AG20443 (cell line): ENCODE measurements at regions not wholly inside any gene's neighbourhood (a gene's known extent, or its start where the extent isn't known, plus 50 kb on each side); places are given as distances from the start of the nearest gene placed in this dataset.
A peak's percentile ranks its signal among the peaks of the same experiment; 100 is the strongest.
"Not testable (repeated sequence)": the region's sequence is repeated elsewhere in the genome, so short reads cannot be mapped to it uniquely, and the experiment has no call there.

Experiments used
- DNase-seq: peaks from one replicate; pipeline ENCODE4 v3.0.0; 2012; ENCODE audit warnings: low spot score, mixed read lengths

DNA sequence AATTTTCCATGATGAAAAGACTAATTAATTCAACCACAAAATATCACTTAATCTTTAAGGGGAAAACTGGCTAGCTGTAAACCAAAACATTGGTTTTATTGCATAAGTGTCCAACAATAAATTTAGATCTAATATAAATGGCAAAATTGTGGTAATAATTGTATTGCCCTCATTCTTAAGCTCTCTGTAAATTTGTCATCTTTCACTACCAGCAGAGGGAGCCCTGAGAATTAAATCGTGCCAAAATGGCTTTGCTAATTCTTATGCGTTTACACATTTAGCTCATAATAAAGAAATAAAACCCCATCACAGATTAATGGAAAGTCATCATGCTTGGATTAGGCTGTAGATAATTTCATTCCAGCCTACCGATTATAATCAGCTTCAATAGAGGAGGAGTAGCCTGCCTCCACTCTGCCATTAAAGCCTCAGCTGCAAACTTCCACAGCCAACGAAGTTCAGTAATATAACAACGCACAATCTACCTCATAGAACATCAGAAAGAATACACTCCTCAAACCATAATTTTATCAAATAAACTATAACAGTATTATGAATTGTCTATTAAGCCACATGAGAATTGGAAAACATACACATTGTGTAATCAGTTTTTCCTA, 70.0 kb upstream of the ATP5MC3 start:
- peak; percentile 39 for DNase-seq

GRCh38 chr2:175247159-175247558, 65.6 kb upstream of the ATP5MC3 start:
- no peak for DNase-seq

DNA sequence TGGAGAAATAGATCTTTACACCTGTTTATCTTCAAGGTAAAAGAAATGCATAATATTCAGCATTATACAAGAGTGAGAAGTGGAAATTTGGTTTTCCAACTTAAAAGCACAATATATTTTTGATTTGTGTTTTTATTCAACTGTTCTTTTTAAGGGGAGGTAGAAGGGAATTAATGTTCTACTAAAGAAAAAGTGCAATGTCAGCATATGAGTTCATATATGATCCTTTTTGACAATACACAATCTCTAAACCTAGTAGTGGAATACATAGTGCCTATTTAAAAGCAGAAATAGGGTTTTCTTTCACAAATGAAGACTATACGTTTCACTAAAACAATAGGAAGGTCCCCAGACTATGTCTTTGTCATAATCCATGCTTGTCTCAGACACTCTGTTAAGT, 63.2 kb upstream of the ATP5MC3 start:
- DNase-seq: no peak

DNA sequence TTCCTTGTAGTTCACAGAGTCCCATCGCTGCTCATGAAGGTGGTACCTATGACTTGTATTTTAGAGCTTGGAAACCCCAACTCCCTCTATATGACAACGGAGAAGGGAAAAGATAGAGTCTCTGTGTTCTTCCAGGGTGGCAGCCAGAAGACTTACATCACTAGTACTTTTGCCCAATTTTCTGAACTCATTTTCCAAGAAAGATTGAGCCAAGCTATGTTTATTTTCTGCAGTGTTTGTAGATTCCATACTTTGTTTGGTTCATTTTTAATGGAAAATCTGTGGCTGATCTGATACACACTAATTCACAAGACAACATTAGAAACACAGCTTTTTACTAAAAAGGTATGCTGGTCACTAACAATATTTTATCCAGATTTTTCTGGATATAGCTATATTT, 60.2 kb upstream of the ATP5MC3 start:
- DNase-seq: no peak

- DNase-seq: not testable (repeated sequence)
Measured at GRCh38 chr2:175240033-175240432, 58.5 kb upstream of the ATP5MC3 start.

DNA sequence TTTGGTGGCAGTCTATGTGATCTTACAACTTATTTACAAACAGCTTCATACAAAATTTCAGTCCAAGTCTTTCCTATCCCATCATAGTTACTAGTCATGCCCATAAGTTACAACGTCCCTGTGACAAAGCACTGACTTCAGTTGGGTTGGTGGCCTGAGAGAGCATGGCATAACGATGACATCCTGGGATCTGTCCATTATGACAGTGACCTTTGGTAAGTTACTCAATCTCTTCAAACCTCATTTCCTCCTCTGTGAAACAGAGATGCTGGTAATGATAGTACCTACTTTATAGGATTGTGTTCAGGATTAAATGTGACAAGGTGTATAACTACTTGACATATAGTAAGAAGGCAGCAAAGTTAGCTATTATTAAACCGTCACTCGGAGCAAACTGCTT, 55.4 kb upstream of the ATP5MC3 start:
- no peak for DNase-seq

DNA sequence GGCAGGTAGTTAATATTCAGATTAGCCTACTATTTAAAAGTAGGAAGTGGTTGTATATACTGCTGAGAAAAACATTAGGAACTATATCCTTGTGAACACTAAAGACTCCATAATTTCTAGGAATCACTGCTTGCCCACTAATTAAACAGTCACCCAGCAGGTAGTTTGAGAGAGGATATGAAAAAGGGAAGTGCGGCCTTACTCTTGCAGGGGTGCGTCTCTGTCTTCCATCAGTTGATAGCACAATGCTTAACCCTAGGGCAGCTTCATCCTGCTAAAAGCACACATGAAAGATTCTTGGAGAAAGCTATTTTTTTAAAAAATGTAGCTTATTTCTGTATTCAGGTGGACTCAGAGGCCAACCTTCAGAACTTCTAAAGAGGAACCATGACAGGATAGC, 53.1 kb upstream of the ATP5MC3 start:
- DNase-seq: no peak

- DNase-seq: no peak
Measured at GRCh38 chr2:175234153-175234552, 52.6 kb upstream of the ATP5MC3 start.

GRCh38 chr2:175233135-175233719, 51.7 kb upstream of the ATP5MC3 start:
- DNase-seq: no peak
